Colonic mucosa (tissue), 4 donors: ENCODE measurements at regions not wholly inside any gene's neighbourhood (a gene's known extent, or its start where the extent isn't known, plus 50 kb on each side); places are given as distances from the start of the nearest gene placed in this dataset.
"Not testable (repeated sequence)": the region's sequence is repeated elsewhere in the genome, so short reads cannot be mapped to it uniquely, and the experiment has no call there.

Experiments used
- DNase-seq: peaks from one replicate; pipeline ENCODE4 v3.0.0-alpha.2; 2020
- H3K27ac ChIP-seq: fragments of 200-600 bp; one replicate; pipeline ENCODE4 v1.8.0; 2021
- H3K27me3 ChIP-seq: fragments of 200-600 bp; one replicate; pipeline ENCODE4 v1.8.0; 2021
- H3K36me3 ChIP-seq: fragments of 200-600 bp; one replicate; pipeline ENCODE4 v1.8.0; 2021
- H3K4me1 ChIP-seq: fragments of 200-600 bp; one replicate; pipeline ENCODE4 v1.8.0; 2021; ENCODE audit warnings: mild to moderate bottlenecking
- H3K4me3 ChIP-seq: fragments of 200-600 bp; one replicate; pipeline ENCODE4 v1.8.0; 2021
- H3K9ac ChIP-seq, 2 donors: one replicate each; pipeline ENCODE4 v1.7.0; 2013; ENCODE audit warnings: control low read depth in 2 of 2, low read depth in 2 of 2, low read length in 2 of 2
- H3K9me3 ChIP-seq: fragments of 200-600 bp; one replicate; pipeline ENCODE4 v1.8.0; 2021
- intact Hi-C: fragments of 100-400 bp; cut with DNase I; formaldehyde crosslinking; loops from one replicate; pipeline ENCODE4 v1.14.1; 2022
- TF ChIP-seq, protein P1 (sequence below): fragments of 200-600 bp; IDR thresholded peaks from one replicate; pipeline ENCODE4 v1.8.0; 2022; ENCODE audit warnings: antibody characterized with exemption, mild to moderate bottlenecking
- donor health status: healthy.
- donor health status: DM: no; HTN: no; CAD: no.
- donor health status: DM: no; HTN: no; CAD: no.

GRCh38 chr20:48371211-48371610 is 456.6 kb downstream of the PREX1 start:
- H3K36me3 ChIP-seq: no peaks in the 10 kb centered on the region
- no peak for DNase-seq
- no peak overlapping the region for H3K9ac ChIP-seq
- no peaks in the 10 kb centered on the region for H3K4me1 ChIP-seq
- no peaks in the 10 kb centered on the region for H3K27me3 ChIP-seq
- TF ChIP-seq, protein P1, sequence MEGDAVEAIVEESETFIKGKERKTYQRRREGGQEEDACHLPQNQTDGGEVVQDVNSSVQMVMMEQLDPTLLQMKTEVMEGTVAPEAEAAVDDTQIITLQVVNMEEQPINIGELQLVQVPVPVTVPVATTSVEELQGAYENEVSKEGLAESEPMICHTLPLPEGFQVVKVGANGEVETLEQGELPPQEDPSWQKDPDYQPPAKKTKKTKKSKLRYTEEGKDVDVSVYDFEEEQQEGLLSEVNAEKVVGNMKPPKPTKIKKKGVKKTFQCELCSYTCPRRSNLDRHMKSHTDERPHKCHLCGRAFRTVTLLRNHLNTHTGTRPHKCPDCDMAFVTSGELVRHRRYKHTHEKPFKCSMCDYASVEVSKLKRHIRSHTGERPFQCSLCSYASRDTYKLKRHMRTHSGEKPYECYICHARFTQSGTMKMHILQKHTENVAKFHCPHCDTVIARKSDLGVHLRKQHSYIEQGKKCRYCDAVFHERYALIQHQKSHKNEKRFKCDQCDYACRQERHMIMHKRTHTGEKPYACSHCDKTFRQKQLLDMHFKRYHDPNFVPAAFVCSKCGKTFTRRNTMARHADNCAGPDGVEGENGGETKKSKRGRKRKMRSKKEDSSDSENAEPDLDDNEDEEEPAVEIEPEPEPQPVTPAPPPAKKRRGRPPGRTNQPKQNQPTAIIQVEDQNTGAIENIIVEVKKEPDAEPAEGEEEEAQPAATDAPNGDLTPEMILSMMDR: no peak
- intact Hi-C loops: no loop called here
- no peak overlapping the region for H3K27ac ChIP-seq
- H3K9me3 ChIP-seq: no peaks in the 10 kb centered on the region
- H3K4me3 ChIP-seq: no peak overlapping the region

GRCh38 chr20:48368580-48369021 is 459.2 kb downstream of the PREX1 start:
- DNase-seq, H3K36me3 ChIP-seq, H3K27me3 ChIP-seq, H3K27ac ChIP-seq, intact Hi-C loops, H3K4me1 ChIP-seq, H3K9me3 ChIP-seq, H3K4me3 ChIP-seq, H3K9ac ChIP-seq: not testable (repeated sequence)

GRCh38 chr20:48367541-48368358 is 460.0 kb downstream of the PREX1 start:
- H3K27me3 ChIP-seq, DNase-seq, H3K9me3 ChIP-seq, H3K27ac ChIP-seq, H3K4me1 ChIP-seq, H3K36me3 ChIP-seq, H3K4me3 ChIP-seq, intact Hi-C loops, H3K9ac ChIP-seq: not testable (repeated sequence)

- TF ChIP-seq, protein P1: no peak
- DNase-seq: no peak
- H3K27me3 ChIP-seq: no peaks in the 10 kb centered on the region
- intact Hi-C loops: no loop called here
- no peaks in the 10 kb centered on the region for H3K36me3 ChIP-seq
- H3K9me3 ChIP-seq: no peaks in the 10 kb centered on the region
- no peak overlapping the region for H3K27ac ChIP-seq
- H3K4me3 ChIP-seq: no peak overlapping the region
- no peaks in the 10 kb centered on the region for H3K4me1 ChIP-seq
- H3K9ac ChIP-seq: no peak overlapping the region
Measured at GRCh38 chr20:48366230-48366629, 461.6 kb downstream of the PREX1 start.

- TF ChIP-seq, protein P1: no peak
Measured at GRCh38 chr20:48364688-48365421, 462.9 kb downstream of the PREX1 start.

DNA sequence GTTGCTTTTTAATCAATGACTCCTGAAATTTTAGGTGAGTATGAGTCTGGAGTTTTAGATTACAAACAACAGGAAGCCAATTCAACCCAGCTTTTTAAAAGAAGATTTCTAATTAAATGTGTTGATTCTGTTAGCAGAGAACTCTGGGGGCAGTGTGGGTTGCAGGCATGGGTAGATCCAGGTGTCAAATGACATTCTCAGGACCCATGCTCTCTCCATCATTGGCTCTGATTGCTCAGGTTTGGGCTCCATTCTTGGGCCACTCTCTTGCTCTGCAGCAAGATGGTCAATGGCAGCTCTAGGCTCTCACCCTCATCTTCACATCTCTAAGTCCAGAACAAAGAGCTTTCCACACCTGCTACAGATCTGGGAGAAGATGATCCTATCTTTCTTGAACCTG is 463.7 kb downstream of the PREX1 start:
- intact Hi-C loops: no loop called here
- TF ChIP-seq, protein P1: no peak
- no peaks in the 10 kb centered on the region for H3K36me3 ChIP-seq

More at GRCh38 chr20:48364688-48365421, 462.9 kb downstream of the PREX1 start:
- Histone ChIP-seq H3K27ac (no peak overlapping the region), H3K9me3 (no peaks in the 10 kb centered on the region), H3K4me3 (no peak overlapping the region), H3K9ac (no peak overlapping the region), H3K36me3 (no peaks in the 10 kb centered on the region), H3K4me1 (no peaks in the 10 kb centered on the region), H3K27me3 (no peaks in the 10 kb centered on the region)
- no peak for DNase-seq
- intact Hi-C loops: no loop called here

More for the DNA sequence above, 463.7 kb downstream of the PREX1 start:
- Histone ChIP-seq H3K27ac (no peak overlapping the region), H3K9ac (no peak overlapping the region), H3K9me3 (no peaks in the 10 kb centered on the region), H3K27me3 (no peaks in the 10 kb centered on the region), H3K4me3 (no peak overlapping the region), H3K4me1 (no peaks in the 10 kb centered on the region)
- DNase-seq: no peak
